MCF 10A (cell line): ENCODE measurements at regions not wholly inside any gene's neighbourhood (a gene's known extent, or its start where the extent isn't known, plus 50 kb on each side); places are given as distances from the start of the nearest gene placed in this dataset.

Experiments
- BruUV-seq: library from RNA; stranded (reverse); fragments of 400-500 nt; replicated peaks from 2 replicates; lab custom pipeline; 2021; lab: Mats Ljungman, UMichigan
- CTCF ChIA-PET: fragments of 300-600 bp; sonication (Branson Sonifier 250); formaldehyde crosslinking; extraction: SDS; loops from one replicate; lab custom pipeline; 2021; ENCODE audit warnings: antibody characterized with exemption, inconsistent platforms; lab: Yijun Ruan, JAX
- POLR2A ChIA-PET: fragments of 300-600, 350-650 bp; sonication (Branson Sonifier 250); formaldehyde crosslinking; extraction: SDS; loops from one replicate; lab custom pipeline; 2020; ENCODE audit warnings: antibody characterized with exemption, inconsistent platforms; lab: Yijun Ruan, JAX
- DNase-seq: peaks from one replicate; pipeline ENCODE4 v3.0.0-alpha.2; 2018; ENCODE audit not compliant: unreplicated experiment
- H3K27ac Mint-ChIP-seq: one replicate; pipeline ENCODE4 v1.8.0; 2022; ENCODE audit warnings: mild to moderate bottlenecking, low read depth, mixed read lengths; ENCODE audit not compliant: unreplicated experiment
- H3K27me3 Mint-ChIP-seq: one replicate; pipeline ENCODE4 v1.8.0; 2022; ENCODE audit warnings: mixed read lengths; ENCODE audit not compliant: insufficient read depth, unreplicated experiment
- H3K36me3 Mint-ChIP-seq: one replicate; pipeline ENCODE4 v1.8.0; 2022; ENCODE audit warnings: mild to moderate bottlenecking, moderate library complexity, mixed read lengths; ENCODE audit not compliant: insufficient read depth, unreplicated experiment
- H3K4me1 Mint-ChIP-seq: one replicate; pipeline ENCODE4 v1.8.0; 2022; ENCODE audit warnings: mixed read lengths; ENCODE audit not compliant: insufficient read depth, unreplicated experiment
- H3K4me3 Mint-ChIP-seq: one replicate; pipeline ENCODE4 v1.8.0; 2022; ENCODE audit warnings: mild to moderate bottlenecking, moderate library complexity, mixed read lengths; ENCODE audit not compliant: unreplicated experiment
- H3K9me3 Mint-ChIP-seq: one replicate; pipeline ENCODE4 v1.8.0; 2022; ENCODE audit warnings: mixed read lengths; ENCODE audit not compliant: unreplicated experiment
- CTCF ChIP-seq: fragments of 200-600 bp; IDR thresholded peaks from one replicate; pipeline ENCODE4 v1.8.0; 2022; ENCODE audit warnings: antibody characterized with exemption, mild to moderate bottlenecking; ENCODE audit not compliant: unreplicated experiment
- intact Hi-C: fragments of 100-400 bp; cut with micrococcal nuclease; formaldehyde crosslinking; loops from 2 replicates; pipeline ENCODE4 v1.14.1; 2022

GRCh38 chr18:47409519-47409918, 158.1 kb upstream of the SKOR2 start:
- ChIA-PET CTCF (no interaction called here), POLR2A (no interaction called here)
- DNase-seq: no peak
- Mint-ChIP-seq H3K27ac (no peak overlapping the region), H3K9me3 (no peaks in the 10 kb centered on the region), H3K4me1 (no peaks in the 10 kb centered on the region), H3K36me3 (no peaks in the 10 kb centered on the region), H3K27me3 (peaks cover 29% of the 10 kb centered on the region), H3K4me3 (no peak overlapping the region)
- TF ChIP-seq CTCF: no peak
- BruUV-seq: no TSS peak
- intact Hi-C loops: no loop called here

- ChIA-PET POLR2A (no interaction called here), CTCF (no interaction called here)
- Mint-ChIP-seq H3K36me3 (no peaks in the 10 kb centered on the region), H3K27me3 (peaks cover 11% of the 10 kb centered on the region), H3K9me3 (no peaks in the 10 kb centered on the region), H3K27ac (no peak overlapping the region), H3K4me3 (no peak overlapping the region), H3K4me1 (no peaks in the 10 kb centered on the region)
- no TSS peak for BruUV-seq
- DNase-seq: no peak
- no peak for TF ChIP-seq CTCF
- intact Hi-C loops: no loop called here
Observed at GRCh38 chr18:47407736-47408135, 156.3 kb upstream of the SKOR2 start.

GRCh38 chr18:47404845-47405244, 153.4 kb upstream of the SKOR2 start:
- no TSS peak for BruUV-seq
- Mint-ChIP-seq H3K9me3 (no peaks in the 10 kb centered on the region), H3K27ac (no peak overlapping the region), H3K4me1 (no peaks in the 10 kb centered on the region), H3K27me3 (no peaks in the 10 kb centered on the region), H3K4me3 (no peak overlapping the region), H3K36me3 (no peaks in the 10 kb centered on the region)
- DNase-seq: no peak
- CTCF ChIA-PET: interaction anchor here (0.6 kb wide), 1 partner anchor 146 kb away, joined by 3 read pairs; no protein-coding TSS in a partner anchor
- intact Hi-C loops: no loop called here
- POLR2A ChIA-PET: no interaction called here
- TF ChIP-seq CTCF: no peak

- no peaks in the 10 kb centered on the region for H3K36me3 Mint-ChIP-seq
- POLR2A ChIA-PET: no interaction called here
- no TSS peak for BruUV-seq
- no peak for DNase-seq
- H3K4me3 Mint-ChIP-seq: no peak overlapping the region
- no peak overlapping the region for H3K27ac Mint-ChIP-seq
- intact Hi-C loops: no loop called here
- H3K9me3 Mint-ChIP-seq: peaks cover 4% of the 10 kb centered on the region
- CTCF ChIA-PET: no interaction called here
- H3K4me1 Mint-ChIP-seq: no peaks in the 10 kb centered on the region
- no peaks in the 10 kb centered on the region for H3K27me3 Mint-ChIP-seq
- no peak for TF ChIP-seq CTCF
Observed at GRCh38 chr18:47403949-47404348, 152.5 kb upstream of the SKOR2 start.
